Sigmoid colon (tissue), 4 donors: ENCODE measurements at regions not wholly inside any gene's neighbourhood (a gene's known extent, or its start where the extent isn't known, plus 50 kb on each side); places are given as distances from the start of the nearest gene placed in this dataset.

ENCODE experiments used
- CTCF ChIP-seq, 4 experiments: fragments of 450-650 bp in 3 of 4; fragments of 200-600 bp in 1 of 4; IDR thresholded peaks; one replicate each; pipeline ENCODE4 v1.5.1; 2016 to 2019; ENCODE audit warnings: antibody characterized with exemption in 4 of 4, mild to moderate bottlenecking in 3 of 4, moderate library complexity in 2 of 4
- EP300 ChIP-seq, 4 donors: sonication (generic); formaldehyde crosslinking; IDR thresholded peaks; one replicate each; pipeline ENCODE4 v1.6.1; 2017; ENCODE audit warnings: antibody characterized with exemption in 4 of 4
- POLR2A ChIP-seq, 2 donors: fragments of 450-650 bp; IDR thresholded peaks; one replicate each; pipeline ENCODE4 v1.6.1; 2016; ENCODE audit warnings: antibody characterized with exemption in 2 of 2, mild to moderate bottlenecking in 2 of 2, moderate library complexity in 2 of 2
- POLR2AphosphoS5 ChIP-seq, 4 donors: sonication (generic); formaldehyde crosslinking; IDR thresholded peaks; one replicate each; pipeline ENCODE4 v1.6.1; 2017; ENCODE audit warnings: antibody characterized with exemption in 4 of 4

GRCh38 chr9:12272471-12273120 lies 420.6 kb upstream of the TYRP1 start:
- TF ChIP-seq POLR2A (IDR thresholded peaks at IDR 0.05) (no peak), CTCF (IDR thresholded peaks at IDR 0.05) (no peak), POLR2AphosphoS5 (IDR thresholded peaks at IDR 0.05) (no peak), EP300 (IDR thresholded peaks at IDR 0.05) (no peak)
